WTC11 (cell line): ENCODE measurements at regions not wholly inside any gene's neighbourhood (a gene's known extent, or its start where the extent isn't known, plus 50 kb on each side); places are given as distances from the start of the nearest gene placed in this dataset.

ENCODE experiments used
- ATAC-seq: fragments of 200-7000 bp; cut with Tn5 transposase; 2 replicates; pipeline ENCODE4 v1.10.0; 2021; ENCODE audit warnings: mild to moderate bottlenecking, moderate library complexity
- CTCF ChIA-PET: fragments of 300-600 bp; sonication (Branson Sonifier 250); formaldehyde crosslinking; loops from one replicate; lab custom pipeline; 2021; ENCODE audit warnings: antibody characterized with exemption; lab: Charles Lee
- POLR2A ChIA-PET: fragments of 350-600 bp; sonication (Branson Sonifier 250); formaldehyde crosslinking; loops from one replicate; lab custom pipeline; 2021; ENCODE audit warnings: antibody characterized with exemption; lab: Charles Lee
- DNase-seq: peaks from one replicate; pipeline ENCODE4 v3.0.0; 2021; ENCODE audit warnings: low spot score
- H3K27ac Mint-ChIP-seq: 2 replicates; pipeline ENCODE4 v1.8.0; 2021; ENCODE audit warnings: mixed read lengths
- H3K27me3 Mint-ChIP-seq: 2 replicates; pipeline ENCODE4 v1.8.0; 2021; ENCODE audit warnings: low read depth, mild to moderate bottlenecking, moderate library complexity, mixed read lengths
- H3K36me3 Mint-ChIP-seq: 2 replicates; pipeline ENCODE4 v1.8.0; 2021; ENCODE audit warnings: mixed read lengths
- H3K4me1 Mint-ChIP-seq: 2 replicates; pipeline ENCODE4 v1.8.0; 2022; ENCODE audit warnings: mixed read lengths
- H3K4me3 Mint-ChIP-seq: 2 replicates; pipeline ENCODE4 v1.8.0; 2021; ENCODE audit warnings: mild to moderate bottlenecking, moderate library complexity, mixed read lengths
- H3K9me3 Mint-ChIP-seq: 2 replicates; pipeline ENCODE4 v1.8.0; 2021; ENCODE audit warnings: mixed read lengths
- CBFB ChIP-seq: sonication (generic); formaldehyde crosslinking; IDR thresholded peaks from 2 replicates; pipeline ENCODE4 v1.8.1; 2022; ENCODE audit warnings: mild to moderate bottlenecking, low read depth, missing genetic modification reagents
- CREB1 ChIP-seq: sonication (generic); formaldehyde crosslinking; IDR thresholded peaks from 2 replicates; pipeline ENCODE4 v1.8.0; 2023; ENCODE audit warnings: mild to moderate bottlenecking, missing genetic modification reagents
- ELF4 ChIP-seq: sonication (generic); formaldehyde crosslinking; IDR thresholded peaks from 2 replicates; pipeline ENCODE4 v1.8.1; 2022; ENCODE audit warnings: low read depth, mild to moderate bottlenecking, moderate library complexity, missing genetic modification reagents
- FOXJ3 ChIP-seq: sonication (generic); formaldehyde crosslinking; IDR thresholded peaks from 2 replicates; pipeline ENCODE4 v1.9.0; 2021; ENCODE audit warnings: missing genetic modification reagents, mild to moderate bottlenecking, borderline replicate concordance
- GRHL2 ChIP-seq: fragments of 250-450 bp; sonication (Bioruptor Pico); IDR thresholded peaks from 2 replicates; pipeline ENCODE4 v1.8.0; 2022; ENCODE audit warnings: mild to moderate bottlenecking, moderate library complexity; ENCODE audit not compliant: insufficient replicate concordance, severe bottlenecking
- IRF2 ChIP-seq: sonication (generic); formaldehyde crosslinking; IDR thresholded peaks from 2 replicates; pipeline ENCODE4 v1.8.0; 2022; ENCODE audit warnings: low read depth, missing genetic modification reagents, borderline replicate concordance
- KAT7 ChIP-seq: sonication (generic); formaldehyde crosslinking; IDR thresholded peaks from 2 replicates; pipeline ENCODE4 v1.8.1; 2023; ENCODE audit warnings: missing genetic modification reagents, mild to moderate bottlenecking, borderline replicate concordance
- MXD4 ChIP-seq: fragments of 250-450 bp; sonication (Bioruptor Pico); IDR thresholded peaks from 2 replicates; pipeline ENCODE4 v1.8.0; 2021; ENCODE audit warnings: mild to moderate bottlenecking, moderate library complexity, borderline replicate concordance
- NFYB ChIP-seq: sonication (generic); formaldehyde crosslinking; conservative IDR thresholded peaks from 2 replicates; pipeline ENCODE4 v1.8.0; 2022; ENCODE audit warnings: low read depth, missing genetic modification reagents
- NR1H2 ChIP-seq: sonication (generic); formaldehyde crosslinking; IDR thresholded peaks from 2 replicates; pipeline ENCODE4 v1.9.0; 2021; ENCODE audit warnings: mild to moderate bottlenecking, moderate library complexity, missing genetic modification reagents
- RELA ChIP-seq: sonication (generic); formaldehyde crosslinking; IDR thresholded peaks from 2 replicates; pipeline ENCODE4 v1.8.1; 2022; ENCODE audit warnings: missing genetic modification reagents, mild to moderate bottlenecking, borderline replicate concordance
- RORB ChIP-seq: fragments of 250-450 bp; sonication (Bioruptor Pico); IDR thresholded peaks from 2 replicates; pipeline ENCODE4 v1.9.0; 2021; ENCODE audit warnings: mild to moderate bottlenecking
- SMAD3 ChIP-seq: sonication (generic); formaldehyde crosslinking; IDR thresholded peaks from 2 replicates; pipeline ENCODE4 v1.8.0; 2022; ENCODE audit warnings: missing genetic modification reagents, mild to moderate bottlenecking, borderline replicate concordance
- SMAD4 ChIP-seq: sonication (generic); formaldehyde crosslinking; IDR thresholded peaks from 2 replicates; pipeline ENCODE4 v1.8.0; 2022; ENCODE audit warnings: mild to moderate bottlenecking, missing genetic modification reagents
- TEAD1 ChIP-seq: sonication (generic); formaldehyde crosslinking; IDR thresholded peaks from 2 replicates; pipeline ENCODE4 v1.8.0; 2022; ENCODE audit warnings: mild to moderate bottlenecking, missing genetic modification reagents
- ZBTB21 ChIP-seq: sonication (generic); formaldehyde crosslinking; IDR thresholded peaks from 2 replicates; pipeline ENCODE4 v1.8.1; 2023; ENCODE audit warnings: mild to moderate bottlenecking, missing genetic modification reagents, borderline replicate concordance
- ZNF121 ChIP-seq: sonication (generic); formaldehyde crosslinking; IDR thresholded peaks from 2 replicates; pipeline ENCODE4 v1.8.0; 2023; ENCODE audit warnings: missing genetic modification reagents
- ZNF138 ChIP-seq: sonication (generic); formaldehyde crosslinking; conservative IDR thresholded peaks from 2 replicates; pipeline ENCODE4 v1.8.1; 2022; ENCODE audit warnings: mild to moderate bottlenecking, moderate library complexity, missing genetic modification reagents
- ZNF423 ChIP-seq: fragments of 250-450 bp; sonication (Bioruptor Pico); IDR thresholded peaks from 2 replicates; pipeline ENCODE4 v2.1.2; 2022; ENCODE audit warnings: mild to moderate bottlenecking, moderate library complexity
- TF ChIP-seq, protein P1 (sequence below): sonication (generic); formaldehyde crosslinking; IDR thresholded peaks from 2 replicates; pipeline ENCODE4 v1.8.0; 2022; ENCODE audit warnings: mild to moderate bottlenecking, missing genetic modification reagents
- TF ChIP-seq, protein P2 (sequence below): fragments of 250-450 bp; sonication (Bioruptor Pico); IDR thresholded peaks from 2 replicates; pipeline ENCODE4 v1.9.0; 2021; ENCODE audit warnings: moderate library complexity, mild to moderate bottlenecking, inconsistent platforms, borderline replicate concordance
- TF ChIP-seq, protein P3 (sequence below): sonication (generic); formaldehyde crosslinking; IDR thresholded peaks from 2 replicates; pipeline ENCODE4 v1.8.0; 2022; ENCODE audit warnings: mild to moderate bottlenecking, missing genetic modification reagents
- TF ChIP-seq, protein P4 (sequence below): sonication (generic); formaldehyde crosslinking; conservative IDR thresholded peaks from 2 replicates; pipeline ENCODE4 v1.8.1; 2022; ENCODE audit warnings: mild to moderate bottlenecking, missing genetic modification reagents
- TF ChIP-seq, protein P5 (sequence below): sonication (generic); formaldehyde crosslinking; IDR thresholded peaks from 2 replicates; pipeline ENCODE4 v1.8.1; 2022; ENCODE audit warnings: low read depth, mild to moderate bottlenecking, moderate library complexity, missing genetic modification reagents, borderline replicate concordance
- TF ChIP-seq, protein P6 (sequence below): sonication (generic); formaldehyde crosslinking; IDR thresholded peaks from 2 replicates; pipeline ENCODE4 v1.8.1; 2022; ENCODE audit warnings: mild to moderate bottlenecking, moderate library complexity, missing genetic modification reagents
- TF ChIP-seq, protein P7 (sequence below): sonication (generic); formaldehyde crosslinking; IDR thresholded peaks from 2 replicates; pipeline ENCODE4 v1.8.1; 2022; ENCODE audit warnings: missing genetic modification reagents, borderline replicate concordance
- TF ChIP-seq, protein P8 (sequence below): sonication (generic); formaldehyde crosslinking; IDR thresholded peaks from 2 replicates; pipeline ENCODE4 v1.8.1; 2023; ENCODE audit warnings: mild to moderate bottlenecking, missing genetic modification reagents

DNA sequence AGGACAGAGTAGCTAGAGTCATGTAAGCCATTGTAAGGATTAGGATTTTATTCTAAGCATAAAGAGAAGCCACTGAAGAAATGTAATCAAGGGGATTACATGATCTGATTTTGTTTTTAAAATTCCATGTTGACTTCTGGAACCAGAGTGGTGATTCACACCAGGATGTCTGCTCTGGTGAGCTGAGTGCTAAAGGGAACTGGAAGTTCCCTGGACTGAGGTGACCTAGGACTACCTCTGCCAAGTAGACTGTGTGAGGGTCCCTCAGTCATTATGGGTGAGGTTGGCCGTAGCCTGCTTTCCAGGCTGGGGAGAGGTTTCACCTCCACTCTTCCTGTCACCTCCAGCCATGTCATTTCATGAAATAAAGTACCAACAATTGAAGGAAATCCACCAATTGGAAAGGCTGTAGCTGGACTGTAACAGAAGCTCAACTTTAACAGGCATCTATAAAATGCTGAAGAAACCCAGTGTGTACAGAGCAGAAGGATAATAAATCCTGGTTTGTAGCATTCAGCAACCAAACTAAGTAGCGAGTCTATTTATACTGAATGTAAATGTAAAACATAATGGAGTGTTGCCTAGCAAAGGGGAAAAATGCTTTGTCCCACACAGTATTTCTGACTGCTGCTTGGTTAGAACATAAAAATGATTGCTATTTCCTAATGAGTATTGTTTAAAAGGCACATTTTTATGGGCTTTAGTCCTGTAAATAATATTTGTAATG, 507.4 kb upstream of the PKDCC start:
- TF ChIP-seq KAT7 (CRISPR knock-in tag) (no peak), RELA (CRISPR knock-in tag) (no peak), FOXJ3 (CRISPR knock-in tag) (no peak), CBFB (CRISPR knock-in tag) (no peak), ELF4 (CRISPR knock-in tag) (no peak), NR1H2 (CRISPR knock-in tag) (no peak), ZBTB21 (CRISPR knock-in tag) (no peak), SMAD3 (no peak), RORB (CRISPR knock-in tag) (no peak), ZNF121 (CRISPR knock-in tag) (no peak), ZNF423 (CRISPR knock-in tag) (no peak), ZNF138 (CRISPR knock-in tag) (no peak)
- TF ChIP-seq, protein P1, sequence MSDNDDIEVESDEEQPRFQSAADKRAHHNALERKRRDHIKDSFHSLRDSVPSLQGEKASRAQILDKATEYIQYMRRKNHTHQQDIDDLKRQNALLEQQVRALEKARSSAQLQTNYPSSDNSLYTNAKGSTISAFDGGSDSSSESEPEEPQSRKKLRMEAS: no peak
- TF ChIP-seq, protein P2, sequence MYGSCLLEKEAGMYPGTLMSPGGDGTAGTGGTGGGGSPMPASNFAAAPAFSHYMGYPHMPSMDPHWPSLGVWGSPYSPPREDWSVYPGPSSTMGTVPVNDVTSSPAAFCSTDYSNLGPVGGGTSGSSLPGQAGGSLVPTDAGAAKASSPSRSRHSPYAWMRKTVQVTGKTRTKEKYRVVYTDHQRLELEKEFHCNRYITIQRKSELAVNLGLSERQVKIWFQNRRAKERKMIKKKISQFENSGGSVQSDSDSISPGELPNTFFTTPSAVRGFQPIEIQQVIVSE (CRISPR knock-in tag): no peak
- TF ChIP-seq, protein P3, sequence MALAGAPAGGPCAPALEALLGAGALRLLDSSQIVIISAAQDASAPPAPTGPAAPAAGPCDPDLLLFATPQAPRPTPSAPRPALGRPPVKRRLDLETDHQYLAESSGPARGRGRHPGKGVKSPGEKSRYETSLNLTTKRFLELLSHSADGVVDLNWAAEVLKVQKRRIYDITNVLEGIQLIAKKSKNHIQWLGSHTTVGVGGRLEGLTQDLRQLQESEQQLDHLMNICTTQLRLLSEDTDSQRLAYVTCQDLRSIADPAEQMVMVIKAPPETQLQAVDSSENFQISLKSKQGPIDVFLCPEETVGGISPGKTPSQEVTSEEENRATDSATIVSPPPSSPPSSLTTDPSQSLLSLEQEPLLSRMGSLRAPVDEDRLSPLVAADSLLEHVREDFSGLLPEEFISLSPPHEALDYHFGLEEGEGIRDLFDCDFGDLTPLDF (CRISPR knock-in tag): no peak
- TF ChIP-seq, protein P4, sequence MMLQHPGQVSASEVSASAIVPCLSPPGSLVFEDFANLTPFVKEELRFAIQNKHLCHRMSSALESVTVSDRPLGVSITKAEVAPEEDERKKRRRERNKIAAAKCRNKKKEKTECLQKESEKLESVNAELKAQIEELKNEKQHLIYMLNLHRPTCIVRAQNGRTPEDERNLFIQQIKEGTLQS: no peak
- TF ChIP-seq, protein P5, sequence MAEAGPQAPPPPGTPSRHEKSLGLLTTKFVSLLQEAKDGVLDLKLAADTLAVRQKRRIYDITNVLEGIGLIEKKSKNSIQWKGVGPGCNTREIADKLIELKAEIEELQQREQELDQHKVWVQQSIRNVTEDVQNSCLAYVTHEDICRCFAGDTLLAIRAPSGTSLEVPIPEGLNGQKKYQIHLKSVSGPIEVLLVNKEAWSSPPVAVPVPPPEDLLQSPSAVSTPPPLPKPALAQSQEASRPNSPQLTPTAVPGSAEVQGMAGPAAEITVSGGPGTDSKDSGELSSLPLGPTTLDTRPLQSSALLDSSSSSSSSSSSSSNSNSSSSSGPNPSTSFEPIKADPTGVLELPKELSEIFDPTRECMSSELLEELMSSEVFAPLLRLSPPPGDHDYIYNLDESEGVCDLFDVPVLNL (CRISPR knock-in tag): no peak
- TF ChIP-seq, all 79 proteins: peak for 0
- H3K4me3 Mint-ChIP-seq: no peak overlapping the region
- ATAC-seq: no peak
- POLR2A ChIA-PET: no interaction called here
- H3K27ac Mint-ChIP-seq: no peak overlapping the region
- H3K9me3 Mint-ChIP-seq: peaks cover 11% of the 10 kb centered on the region
- CTCF ChIA-PET: no interaction called here
- peaks cover 5% of the 10 kb centered on the region for H3K36me3 Mint-ChIP-seq
- H3K27me3 Mint-ChIP-seq: no peaks in the 10 kb centered on the region
- peaks cover 10% of the 10 kb centered on the region for H3K4me1 Mint-ChIP-seq
- no peak for DNase-seq

DNA sequence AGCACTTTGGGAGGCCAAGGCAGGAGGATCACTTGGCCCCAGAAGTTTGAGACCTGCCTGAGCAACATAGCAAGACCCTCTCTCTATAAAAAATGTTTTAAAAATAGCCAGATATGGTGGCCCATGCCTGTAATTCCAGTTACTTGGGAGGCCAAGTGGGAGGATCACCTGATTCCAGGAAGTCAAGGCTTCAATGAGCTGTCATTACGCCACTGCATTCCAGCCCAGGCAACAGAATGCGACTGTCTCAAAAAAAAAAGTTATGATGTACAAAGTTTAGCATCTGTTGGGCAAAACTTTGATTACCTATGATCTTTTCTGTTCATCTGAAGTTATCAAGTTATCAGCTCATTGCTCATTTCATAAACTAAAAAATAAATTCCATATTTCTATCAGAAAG, 504.1 kb upstream of the PKDCC start:
- H3K9me3 Mint-ChIP-seq: no peaks in the 10 kb centered on the region
- H3K4me1 Mint-ChIP-seq: peaks cover 11% of the 10 kb centered on the region
- CTCF ChIA-PET: no interaction called here
- H3K27ac Mint-ChIP-seq: no peak overlapping the region
- no peak for DNase-seq
- H3K4me3 Mint-ChIP-seq: no peak overlapping the region
- H3K36me3 Mint-ChIP-seq: no peaks in the 10 kb centered on the region
- ATAC-seq: no peak
- POLR2A ChIA-PET: no interaction called here
- H3K27me3 Mint-ChIP-seq: no peaks in the 10 kb centered on the region
- no peak for TF ChIP-seq ZNF423 (CRISPR knock-in tag)
- TF ChIP-seq, protein P6, sequence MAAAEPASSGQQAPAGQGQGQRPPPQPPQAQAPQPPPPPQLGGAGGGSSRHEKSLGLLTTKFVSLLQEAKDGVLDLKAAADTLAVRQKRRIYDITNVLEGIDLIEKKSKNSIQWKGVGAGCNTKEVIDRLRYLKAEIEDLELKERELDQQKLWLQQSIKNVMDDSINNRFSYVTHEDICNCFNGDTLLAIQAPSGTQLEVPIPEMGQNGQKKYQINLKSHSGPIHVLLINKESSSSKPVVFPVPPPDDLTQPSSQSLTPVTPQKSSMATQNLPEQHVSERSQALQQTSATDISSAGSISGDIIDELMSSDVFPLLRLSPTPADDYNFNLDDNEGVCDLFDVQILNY: no peak
- TF ChIP-seq IRF2: no peak
- no peak for TF ChIP-seq CREB1 (CRISPR knock-in tag)
- no peak for TF ChIP-seq GRHL2 (CRISPR knock-in tag)
- no peak for TF ChIP-seq ZNF138 (CRISPR knock-in tag)
- TF ChIP-seq, protein P7, sequence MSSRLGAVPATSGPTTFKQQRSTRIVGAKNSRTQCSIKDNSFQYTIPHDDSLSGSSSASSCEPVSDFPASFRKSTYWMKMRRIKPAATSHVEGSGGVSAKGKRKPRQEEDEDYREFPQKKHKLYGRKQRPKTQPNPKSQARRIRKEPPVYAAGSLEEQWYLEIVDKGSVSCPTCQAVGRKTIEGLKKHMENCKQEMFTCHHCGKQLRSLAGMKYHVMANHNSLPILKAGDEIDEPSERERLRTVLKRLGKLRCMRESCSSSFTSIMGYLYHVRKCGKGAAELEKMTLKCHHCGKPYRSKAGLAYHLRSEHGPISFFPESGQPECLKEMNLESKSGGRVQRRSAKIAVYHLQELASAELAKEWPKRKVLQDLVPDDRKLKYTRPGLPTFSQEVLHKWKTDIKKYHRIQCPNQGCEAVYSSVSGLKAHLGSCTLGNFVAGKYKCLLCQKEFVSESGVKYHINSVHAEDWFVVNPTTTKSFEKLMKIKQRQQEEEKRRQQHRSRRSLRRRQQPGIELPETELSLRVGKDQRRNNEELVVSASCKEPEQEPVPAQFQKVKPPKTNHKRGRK: no peak
- no peak for TF ChIP-seq NFYB (CRISPR knock-in tag)
- no peak for TF ChIP-seq SMAD4 (CRISPR knock-in tag)
- no peak for TF ChIP-seq ZNF121 (CRISPR knock-in tag)
- no peak for TF ChIP-seq RELA (CRISPR knock-in tag)
- no peak for TF ChIP-seq TEAD1 (CRISPR knock-in tag)
- TF ChIP-seq MXD4 (CRISPR knock-in tag): no peak
- TF ChIP-seq, protein P8, sequence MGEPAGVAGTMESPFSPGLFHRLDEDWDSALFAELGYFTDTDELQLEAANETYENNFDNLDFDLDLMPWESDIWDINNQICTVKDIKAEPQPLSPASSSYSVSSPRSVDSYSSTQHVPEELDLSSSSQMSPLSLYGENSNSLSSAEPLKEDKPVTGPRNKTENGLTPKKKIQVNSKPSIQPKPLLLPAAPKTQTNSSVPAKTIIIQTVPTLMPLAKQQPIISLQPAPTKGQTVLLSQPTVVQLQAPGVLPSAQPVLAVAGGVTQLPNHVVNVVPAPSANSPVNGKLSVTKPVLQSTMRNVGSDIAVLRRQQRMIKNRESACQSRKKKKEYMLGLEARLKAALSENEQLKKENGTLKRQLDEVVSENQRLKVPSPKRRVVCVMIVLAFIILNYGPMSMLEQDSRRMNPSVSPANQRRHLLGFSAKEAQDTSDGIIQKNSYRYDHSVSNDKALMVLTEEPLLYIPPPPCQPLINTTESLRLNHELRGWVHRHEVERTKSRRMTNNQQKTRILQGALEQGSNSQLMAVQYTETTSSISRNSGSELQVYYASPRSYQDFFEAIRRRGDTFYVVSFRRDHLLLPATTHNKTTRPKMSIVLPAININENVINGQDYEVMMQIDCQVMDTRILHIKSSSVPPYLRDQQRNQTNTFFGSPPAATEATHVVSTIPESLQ (CRISPR knock-in tag): no peak
